Panc1 (cell line): ENCODE measurements at regions not wholly inside any gene's neighbourhood (a gene's known extent, or its start where the extent isn't known, plus 50 kb on each side); places are given as distances from the start of the nearest gene placed in this dataset.

ENCODE experiments used
- ATAC-seq: fragments of 200-7000 bp; cut with Tn5 transposase; 2 replicates; pipeline ENCODE4 v1.9.1; 2020; ENCODE audit warnings: mild to moderate bottlenecking, moderate library complexity
- BruUV-seq: library from RNA; stranded (reverse); fragments of 400-500 nt; replicated peaks from 2 replicates; lab custom pipeline; 2021; lab: Mats Ljungman, UMichigan
- CTCF ChIA-PET: fragments of 300-600 bp; sonication (Branson Sonifier 250); formaldehyde crosslinking; loops from one replicate; lab custom pipeline; 2022; ENCODE audit warnings: antibody characterized with exemption; lab: Charles Lee
- POLR2A ChIA-PET: fragments of 300-600 bp; sonication (Branson Sonifier 250); formaldehyde crosslinking; loops from one replicate; lab custom pipeline; 2022; ENCODE audit warnings: antibody characterized with exemption; lab: Charles Lee
- DNase-seq: peaks from one replicate; pipeline ENCODE4 v3.0.0-alpha.2; 2010; ENCODE audit warnings: low read depth, low spot score
- H3K27ac ChIP-seq: 2 replicates; pipeline ENCODE4 v1.5.1; 2011; ENCODE audit warnings: mild to moderate bottlenecking, low read length, inconsistent platforms
- H3K27me3 ChIP-seq: fragments of 200-500 bp; sonication (Bioruptor generic); 2 replicates; pipeline ENCODE4 v1.6.0; 2014; ENCODE audit warnings: low read length, inconsistent platforms; ENCODE audit not compliant: control insufficient read depth, insufficient read depth
- H3K36me3 ChIP-seq: fragments of 200-500 bp; sonication (Bioruptor generic); 2 replicates; pipeline ENCODE4 v1.5.1; 2014; ENCODE audit warnings: inconsistent platforms, mild to moderate bottlenecking, low read length, moderate library complexity; ENCODE audit not compliant: control insufficient read depth, insufficient read depth
- H3K4me1 ChIP-seq: 2 replicates; pipeline ENCODE4 v1.5.1; 2011; ENCODE audit warnings: inconsistent platforms, mild to moderate bottlenecking, low read length, moderate library complexity; ENCODE audit not compliant: control insufficient read depth, insufficient read depth
- H3K4me3 ChIP-seq, 2 experiments: 2 replicates each; pipeline ENCODE4 v1.5.1; 2011 to 2012; ENCODE audit warnings: low read depth in 2 of 2, low read length in 2 of 2, mild to moderate bottlenecking in 2 of 2, inconsistent platforms in 1 of 2, moderate library complexity in 1 of 2
- H3K9me3 ChIP-seq: fragments of 200-500 bp; sonication (Bioruptor generic); 2 replicates; pipeline ENCODE4 v1.5.1; 2014; ENCODE audit warnings: low read depth, mild to moderate bottlenecking, inconsistent platforms, low read length, moderate library complexity; ENCODE audit not compliant: control insufficient read depth, insufficient read depth
- CTCF ChIP-seq: fragments of 450-650 bp; IDR thresholded peaks from 2 replicates; pipeline ENCODE4 v1.5.1; 2017; ENCODE audit warnings: mild to moderate bottlenecking
- POLR2AphosphoS5 ChIP-seq: IDR thresholded peaks from 2 replicates; pipeline ENCODE4 v1.6.1; 2012; ENCODE audit warnings: mild to moderate bottlenecking, low read depth, low read length, moderate library complexity
- REST ChIP-seq, 2 experiments: IDR thresholded peaks; 2 replicates each; pipeline ENCODE4 v1.6.1; 2011 to 2012; ENCODE audit warnings: low read depth in 2 of 2, control low read depth in 1 of 2, low read length in 1 of 2, mild to moderate bottlenecking in 1 of 2, moderate library complexity in 1 of 2; ENCODE audit not compliant: insufficient read depth in 1 of 2
- SIN3A ChIP-seq: IDR thresholded peaks from 2 replicates; pipeline ENCODE4 v1.6.1; 2012; ENCODE audit warnings: low read depth, mild to moderate bottlenecking, low read length, moderate library complexity, borderline replicate concordance; ENCODE audit not compliant: insufficient read depth
- TCF7L2 ChIP-seq: IDR thresholded peaks from 2 replicates; pipeline ENCODE4 v1.6.1; 2011; ENCODE audit warnings: mild to moderate bottlenecking, low read depth, low read length, inconsistent platforms
- in situ Hi-C: cut with HindIII; loops from 2 replicates; pipeline ENCODE4 v1.10.0; 2016; ENCODE audit warnings: low sequenced_read_pairs, low pct_unique_long_range_greater_than_20kb
- intact Hi-C: fragments of 100-400 bp; cut with micrococcal nuclease; formaldehyde crosslinking; loops from one replicate; pipeline ENCODE4 v1.10.0; 2022; ENCODE audit not compliant: unreplicated experiment

GRCh38 chr22:26846645-26847044 lies 189.3 kb downstream of the MIAT start:
- POLR2A ChIA-PET: no interaction called here
- DNase-seq (no peak), ATAC-seq (no peak)
- BruUV-seq: no TSS peak
- Histone ChIP-seq H3K27me3 (no peaks in the 10 kb centered on the region), H3K36me3 (no peaks in the 10 kb centered on the region), H3K9me3 (no peaks in the 10 kb centered on the region), H3K27ac (no peak overlapping the region), H3K4me3 (no peak overlapping the region), H3K4me1 (no peaks in the 10 kb centered on the region)
- intact Hi-C loops: no loop called here
- in situ Hi-C loops: no loop called here
- CTCF ChIA-PET: no interaction called here
- no peak for TF ChIP-seq CTCF
- no peak for TF ChIP-seq TCF7L2
- TF ChIP-seq REST (IDR thresholded peaks at IDR 0.05; ENCODE audit: insufficient read depth in 1 of 2, low read depth in 2 of 2, low read length in 1 of 2): no peak
- no peak for TF ChIP-seq SIN3A
- TF ChIP-seq POLR2AphosphoS5: no peak

GRCh38 chr22:26847046-26847445 lies 189.7 kb downstream of the MIAT start:
- ATAC-seq (no peak), DNase-seq (no peak)
- ChIA-PET CTCF (no interaction called here), POLR2A (no interaction called here)
- Histone ChIP-seq H3K27ac (no peak overlapping the region), H3K36me3 (no peaks in the 10 kb centered on the region), H3K9me3 (no peaks in the 10 kb centered on the region), H3K27me3 (no peaks in the 10 kb centered on the region), H3K4me1 (no peaks in the 10 kb centered on the region), H3K4me3 (no peak overlapping the region)
- intact Hi-C loops (no loop called here), in situ Hi-C loops (no loop called here)
- BruUV-seq: no TSS peak
- TF ChIP-seq SIN3A (no peak), CTCF (no peak), TCF7L2 (no peak), POLR2AphosphoS5 (no peak)

- Histone ChIP-seq H3K4me1 (no peaks in the 10 kb centered on the region), H3K4me3 (no peak overlapping the region), H3K27ac (no peak overlapping the region), H3K9me3 (no peaks in the 10 kb centered on the region), H3K36me3 (no peaks in the 10 kb centered on the region), H3K27me3 (no peaks in the 10 kb centered on the region)
- ChIA-PET POLR2A (no interaction called here), CTCF (no interaction called here)
- BruUV-seq: no TSS peak
- DNase-seq (no peak), ATAC-seq (no peak)
- intact Hi-C loops: no loop called here
- in situ Hi-C loops: no loop called here
- no peak for TF ChIP-seq CTCF
- no peak for TF ChIP-seq POLR2AphosphoS5
- TF ChIP-seq SIN3A: no peak
- no peak for TF ChIP-seq TCF7L2
- TF ChIP-seq REST (IDR thresholded peaks at IDR 0.05; ENCODE audit: insufficient read depth in 1 of 2, low read depth in 2 of 2, low read length in 1 of 2): no peak
Observed at GRCh38 chr22:26847816-26848215, 190.4 kb downstream of the MIAT start.
